ENCODE measurements at regions not wholly inside any gene's neighbourhood (a gene's known extent, or its start where the extent isn't known, plus 50 kb on each side); places are given as distances from the start of the nearest gene placed in this dataset.
A peak's percentile ranks its signal among the peaks of the same experiment; 100 is the strongest.

- Histone ChIP-seq H3K27me3 (ENCODE audit: control insufficient read depth in 2 of 2, insufficient read depth in 2 of 2, low read length in 2 of 2) (no peaks in the 10 kb centered on the region), H2AFZ (ENCODE audit: insufficient read depth, low read depth, low read length, poor library complexity, severe bottlenecking) (no peak overlapping the region), H3K9ac (ENCODE audit: insufficient read depth, low read length, poor library complexity, severe bottlenecking) (no peak overlapping the region), H4K20me1 (ENCODE audit: insufficient read depth, low read length) (no peaks in the 10 kb centered on the region), H3K27ac (ENCODE audit: low read depth in 1 of 2, low read length in 2 of 2) (no peak overlapping the region), H3K4me2 (replicated peaks; ENCODE audit: extremely low read depth, low read length, poor library complexity, severe bottlenecking) (no peak overlapping the region), H3K79me2 (ENCODE audit: insufficient read depth, low read length) (no peaks in the 10 kb centered on the region), H3K9me3 (replicated peaks in 1 of 2; ENCODE audit: control insufficient read depth in 1 of 2, insufficient read depth in 1 of 2, low read length in 2 of 2) (no peaks in the 10 kb centered on the region), H3K4me3 (replicated peaks in 1 of 3; ENCODE audit: low read depth in 2 of 3, low read length in 3 of 3) (no peak overlapping the region), H3K4me1 (ENCODE audit: control insufficient read depth in 1 of 2, insufficient read depth in 2 of 2, low read length in 2 of 2) (no peaks in the 10 kb centered on the region), H3K36me3 (replicated peaks in 1 of 2; ENCODE audit: control insufficient read depth in 1 of 2, insufficient read depth in 2 of 2, low read length in 2 of 2) (no peaks in the 10 kb centered on the region)
- Mint-ChIP-seq H3K36me3 (no peaks in the 10 kb centered on the region), H3K27me3 (ENCODE audit: low read depth in 3 of 3) (peaks cover 3 to 10% (median 6%) of the 10 kb centered on the region in 3 donors), H3K4me3 (no peak overlapping the region), H3K9me3 (peaks cover 0 to 1% (median 0%) of the 10 kb centered on the region in 7 donors), H3K27ac (peak overlapping the region in 1 of 7 donors; percentile 30), H3K4me1 (no peaks in the 10 kb centered on the region)
- intact Hi-C loops (cut with micrococcal nuclease) = no loop called here
- 75% methylated on average over 8 of the region's 12 CpGs for WGBS (ENCODE audit: insufficient coverage)
- no peak for DNase-seq
- TF ChIP-seq, protein P1, sequence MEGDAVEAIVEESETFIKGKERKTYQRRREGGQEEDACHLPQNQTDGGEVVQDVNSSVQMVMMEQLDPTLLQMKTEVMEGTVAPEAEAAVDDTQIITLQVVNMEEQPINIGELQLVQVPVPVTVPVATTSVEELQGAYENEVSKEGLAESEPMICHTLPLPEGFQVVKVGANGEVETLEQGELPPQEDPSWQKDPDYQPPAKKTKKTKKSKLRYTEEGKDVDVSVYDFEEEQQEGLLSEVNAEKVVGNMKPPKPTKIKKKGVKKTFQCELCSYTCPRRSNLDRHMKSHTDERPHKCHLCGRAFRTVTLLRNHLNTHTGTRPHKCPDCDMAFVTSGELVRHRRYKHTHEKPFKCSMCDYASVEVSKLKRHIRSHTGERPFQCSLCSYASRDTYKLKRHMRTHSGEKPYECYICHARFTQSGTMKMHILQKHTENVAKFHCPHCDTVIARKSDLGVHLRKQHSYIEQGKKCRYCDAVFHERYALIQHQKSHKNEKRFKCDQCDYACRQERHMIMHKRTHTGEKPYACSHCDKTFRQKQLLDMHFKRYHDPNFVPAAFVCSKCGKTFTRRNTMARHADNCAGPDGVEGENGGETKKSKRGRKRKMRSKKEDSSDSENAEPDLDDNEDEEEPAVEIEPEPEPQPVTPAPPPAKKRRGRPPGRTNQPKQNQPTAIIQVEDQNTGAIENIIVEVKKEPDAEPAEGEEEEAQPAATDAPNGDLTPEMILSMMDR (IDR thresholded peaks at IDR 0.05) = no peak
Measured at GRCh38 chr10:132121511-132121830, 55.7 kb downstream of the JAKMIP3 start.

DNA sequence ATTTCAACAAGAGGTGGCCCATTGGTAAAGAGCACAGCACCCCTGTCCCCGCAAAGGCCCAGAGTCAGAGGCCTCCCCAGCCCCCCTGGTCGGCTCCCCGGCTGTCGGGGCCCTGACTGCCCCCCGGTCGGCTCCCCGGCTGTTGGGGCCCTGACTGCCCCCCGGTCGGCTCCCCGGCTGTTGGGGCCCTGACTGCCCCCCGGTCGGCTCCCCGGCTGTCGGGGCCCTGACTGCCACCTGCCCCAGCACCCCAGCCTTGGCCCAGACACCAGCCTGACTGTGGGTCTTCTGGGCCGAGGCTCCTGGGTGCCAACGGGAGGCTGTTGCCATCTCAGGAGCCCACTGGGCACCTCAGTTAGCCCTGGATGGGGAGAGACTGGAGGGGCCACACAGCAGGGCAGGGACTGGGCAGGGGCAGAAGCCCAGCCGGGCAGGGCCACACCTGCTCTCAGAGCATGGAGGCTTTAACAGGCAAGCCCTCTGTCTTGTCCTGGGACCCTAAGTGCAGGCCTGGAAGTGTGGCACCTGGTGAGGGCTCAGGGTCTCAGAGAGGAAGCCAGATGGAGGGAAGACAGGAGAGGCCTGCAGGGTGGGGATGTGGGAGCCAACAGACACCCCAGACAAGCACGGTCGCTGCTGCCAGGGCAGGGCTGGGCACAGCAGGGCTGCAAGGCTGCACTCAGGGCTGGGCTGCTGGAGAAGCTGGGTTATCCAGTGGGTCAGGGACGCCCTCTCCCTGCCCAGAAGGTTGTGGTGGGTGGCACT is 56.5 kb downstream of the JAKMIP3 start:
- Histone ChIP-seq H2AFZ (ENCODE audit: insufficient read depth, low read depth, low read length, poor library complexity, severe bottlenecking) (no peak overlapping the region), H3K27ac (ENCODE audit: low read depth in 1 of 2, low read length in 2 of 2) (no peak overlapping the region), H3K27me3 (ENCODE audit: control insufficient read depth in 2 of 2, insufficient read depth in 2 of 2, low read length in 2 of 2) (no peaks in the 10 kb centered on the region), H3K4me1 (ENCODE audit: control insufficient read depth in 1 of 2, insufficient read depth in 2 of 2, low read length in 2 of 2) (no peaks in the 10 kb centered on the region), H3K79me2 (ENCODE audit: insufficient read depth, low read length) (no peaks in the 10 kb centered on the region), H3K9me3 (replicated peaks in 1 of 2; ENCODE audit: control insufficient read depth in 1 of 2, insufficient read depth in 1 of 2, low read length in 2 of 2) (no peaks in the 10 kb centered on the region), H3K36me3 (replicated peaks in 1 of 2; ENCODE audit: control insufficient read depth in 1 of 2, insufficient read depth in 2 of 2, low read length in 2 of 2) (no peaks in the 10 kb centered on the region), H3K4me2 (replicated peaks; ENCODE audit: extremely low read depth, low read length, poor library complexity, severe bottlenecking) (no peak overlapping the region), H3K4me3 (replicated peaks in 1 of 3; ENCODE audit: low read depth in 2 of 3, low read length in 3 of 3) (no peak overlapping the region), H3K9ac (ENCODE audit: insufficient read depth, low read length, poor library complexity, severe bottlenecking) (no peak overlapping the region), H4K20me1 (ENCODE audit: insufficient read depth, low read length) (no peaks in the 10 kb centered on the region)
- H3K27me3 Mint-ChIP-seq (ENCODE audit: low read depth in 3 of 3) = peaks cover 6 to 11% (median 8%) of the 10 kb centered on the region in 3 donors
- no peaks in the 10 kb centered on the region for H3K36me3 Mint-ChIP-seq
- 92% methylated on average over 14 of the region's 20 CpGs for WGBS (ENCODE audit: insufficient coverage)
- DNase-seq = no peak
- H3K9me3 Mint-ChIP-seq = peaks cover 0 to 1% (median 0%) of the 10 kb centered on the region in 7 donors
- H3K27ac Mint-ChIP-seq = no peak overlapping the region
- no peaks in the 10 kb centered on the region for H3K4me1 Mint-ChIP-seq
- no peak overlapping the region for H3K4me3 Mint-ChIP-seq
- TF ChIP-seq, protein P1 (IDR thresholded peaks at IDR 0.05) = no peak
- intact Hi-C loops (cut with micrococcal nuclease) = no loop called here
